C4-2B (cell line): ENCODE measurements at regions not wholly inside any gene's neighbourhood (a gene's known extent, or its start where the extent isn't known, plus 50 kb on each side); places are given as distances from the start of the nearest gene placed in this dataset.

ENCODE experiments used
- H3K27ac ChIP-seq: fragments of 450-650 bp; 2 replicates; pipeline ENCODE4 v1.5.1; 2017
- CTCF ChIP-seq: fragments of 450-650 bp; conservative IDR thresholded peaks from 2 replicates; pipeline ENCODE4 v1.5.1; 2017; ENCODE audit warnings: mild to moderate bottlenecking
- ZFX ChIP-seq: fragments of 450-650 bp; IDR thresholded peaks from 2 replicates; pipeline ENCODE4 v1.6.1; 2017

- H3K27ac ChIP-seq: no peak overlapping the region
- TF ChIP-seq ZFX: no peak
- no peak for TF ChIP-seq CTCF
Measured at GRCh38 chr4:126475730-126476129, 1157.0 kb upstream of the INTU start.

GRCh38 chr4:126479709-126480108, 1153.0 kb upstream of the INTU start:
- no peak overlapping the region for H3K27ac ChIP-seq
- TF ChIP-seq CTCF (0 out of 2 replicates have a peak, but pooled peaks have one; percentile 8), ZFX (no peak)

- TF ChIP-seq ZFX: no peak
- no peak for TF ChIP-seq CTCF
- H3K27ac ChIP-seq: no peak overlapping the region
Measured at GRCh38 chr4:126482311-126482710, 1150.4 kb upstream of the INTU start.

- TF ChIP-seq ZFX: no peak
- TF ChIP-seq CTCF: no peak
- no peak overlapping the region for H3K27ac ChIP-seq
Measured at GRCh38 chr4:126486377-126486776, 1146.4 kb upstream of the INTU start.

GRCh38 chr4:126489826-126490463, 1142.8 kb upstream of the INTU start:
- TF ChIP-seq ZFX (no peak), CTCF (no peak)
- H3K27ac ChIP-seq: no peak overlapping the region

GRCh38 chr4:126495163-126495752, 1137.5 kb upstream of the INTU start:
- H3K27ac ChIP-seq: no peak overlapping the region
- TF ChIP-seq ZFX (no peak), CTCF (no peak)

GRCh38 chr4:126512979-126513378, 1119.8 kb upstream of the INTU start:
- H3K27ac ChIP-seq: no peak overlapping the region
- no peak for TF ChIP-seq ZFX
- TF ChIP-seq CTCF: no peak
